Mammary epithelial cell (primary cell): ENCODE measurements at regions not wholly inside any gene's neighbourhood (a gene's known extent, or its start where the extent isn't known, plus 50 kb on each side); places are given as distances from the start of the nearest gene placed in this dataset.

ENCODE experiments used
- EZH2 ChIP-seq: IDR thresholded peaks from 2 replicates; pipeline ENCODE4 v1.6.1; 2012; ENCODE audit warnings: low read length, inconsistent platforms, borderline replicate concordance
- TF ChIP-seq, protein P1 (sequence below), 2 donors: IDR thresholded peaks in 1 of 2; conservative IDR thresholded peaks in 1 of 2; 2 replicates each; pipeline ENCODE4 v1.5.1; 2011 to 2012; ENCODE audit warnings: inconsistent platforms in 2 of 2, low read length in 2 of 2, mild to moderate bottlenecking in 2 of 2, control low read depth in 1 of 2, low read depth in 1 of 2; ENCODE audit not compliant: insufficient read depth in 1 of 2; ENCODE audit errors: extremely low read depth in 1 of 2

DNA sequence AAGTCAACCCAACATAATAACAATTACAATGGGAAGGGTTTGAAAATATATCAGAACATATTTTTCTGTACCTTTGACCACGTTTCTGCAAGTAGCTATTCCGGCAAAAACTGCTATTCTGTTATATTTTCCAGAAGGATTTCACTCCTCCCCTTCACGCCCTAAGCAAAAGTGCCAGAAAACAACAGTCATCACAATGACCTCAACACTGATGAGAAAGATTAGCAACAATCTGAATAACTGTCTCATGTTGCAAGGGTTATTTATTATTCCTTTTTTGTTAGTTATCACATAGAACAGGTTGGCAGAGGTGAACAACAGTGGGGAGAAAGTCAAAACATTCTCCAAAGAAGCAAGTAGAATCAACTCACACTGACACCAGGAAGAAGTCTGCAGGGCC is 269.4 kb upstream of the ARRDC4 start:
- TF ChIP-seq, protein P1, sequence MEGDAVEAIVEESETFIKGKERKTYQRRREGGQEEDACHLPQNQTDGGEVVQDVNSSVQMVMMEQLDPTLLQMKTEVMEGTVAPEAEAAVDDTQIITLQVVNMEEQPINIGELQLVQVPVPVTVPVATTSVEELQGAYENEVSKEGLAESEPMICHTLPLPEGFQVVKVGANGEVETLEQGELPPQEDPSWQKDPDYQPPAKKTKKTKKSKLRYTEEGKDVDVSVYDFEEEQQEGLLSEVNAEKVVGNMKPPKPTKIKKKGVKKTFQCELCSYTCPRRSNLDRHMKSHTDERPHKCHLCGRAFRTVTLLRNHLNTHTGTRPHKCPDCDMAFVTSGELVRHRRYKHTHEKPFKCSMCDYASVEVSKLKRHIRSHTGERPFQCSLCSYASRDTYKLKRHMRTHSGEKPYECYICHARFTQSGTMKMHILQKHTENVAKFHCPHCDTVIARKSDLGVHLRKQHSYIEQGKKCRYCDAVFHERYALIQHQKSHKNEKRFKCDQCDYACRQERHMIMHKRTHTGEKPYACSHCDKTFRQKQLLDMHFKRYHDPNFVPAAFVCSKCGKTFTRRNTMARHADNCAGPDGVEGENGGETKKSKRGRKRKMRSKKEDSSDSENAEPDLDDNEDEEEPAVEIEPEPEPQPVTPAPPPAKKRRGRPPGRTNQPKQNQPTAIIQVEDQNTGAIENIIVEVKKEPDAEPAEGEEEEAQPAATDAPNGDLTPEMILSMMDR (conservative IDR thresholded peaks at IDR 0.05 in 1 of 2, IDR thresholded peaks at IDR 0.05 in 1 of 2; ENCODE audit: extremely low read depth in 1 of 2, insufficient read depth in 1 of 2, low read depth in 1 of 2, low read length in 2 of 2): no peak
- TF ChIP-seq EZH2: no peak
